ENCODE measurements at regions not wholly inside any gene's neighbourhood (a gene's known extent, or its start where the extent isn't known, plus 50 kb on each side); places are given as distances from the start of the nearest gene placed in this dataset.

DNA sequence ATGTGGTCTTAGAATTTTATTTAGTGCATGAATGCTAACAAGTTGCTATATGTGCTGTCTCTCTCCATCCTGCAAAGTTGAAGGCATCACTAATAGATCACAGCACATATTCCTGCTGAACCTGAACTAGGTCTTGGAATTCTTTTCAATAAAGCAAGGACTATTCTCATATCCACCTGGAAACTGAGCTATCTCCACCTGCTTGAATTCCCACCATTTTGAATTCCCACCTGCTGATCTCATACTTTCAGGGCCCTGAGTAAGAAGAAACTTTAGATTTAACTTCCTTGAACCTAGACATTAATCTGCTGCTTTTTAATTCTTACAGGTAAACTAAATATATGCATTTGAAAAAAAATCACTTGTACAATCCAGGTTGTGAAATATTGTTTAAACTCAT lies 445.3 kb upstream of the CCL2 start:
- TF ChIP-seq ZNF274 (IDR thresholded peaks at IDR 0.05; ENCODE audit: low read depth, low read length) (no peak), YY1 (IDR thresholded peaks at IDR 0.05; ENCODE audit: insufficient read depth, insufficient read length) (no peak), SUZ12 (IDR thresholded peaks at IDR 0.05; ENCODE audit: extremely low read depth, insufficient read depth, insufficient read length) (no peak)
- Histone ChIP-seq H3K4me1 (ENCODE audit: insufficient read depth, insufficient read length) (no peaks in the 10 kb centered on the region), H3K4me3 (ENCODE audit: insufficient read length, low read depth) (no peak overlapping the region), H3K27me3 (ENCODE audit: insufficient read depth, insufficient read length) (no peaks in the 10 kb centered on the region), H3K36me3 (ENCODE audit: insufficient read depth, insufficient read length, low read length) (no peaks in the 10 kb centered on the region), H3K9ac (ENCODE audit: insufficient read length, low read depth) (no peak overlapping the region), H3K9me3 (ENCODE audit: insufficient read depth, low read length) (no peaks in the 10 kb centered on the region)
- DNase-seq (ENCODE audit: low read depth, low spot score) = no peak

- no peaks in the 10 kb centered on the region for H3K9me3 ChIP-seq (ENCODE audit: insufficient read depth, low read length)
- H3K4me3 ChIP-seq (ENCODE audit: insufficient read length, low read depth) = no peak overlapping the region
- no peak for DNase-seq (ENCODE audit: low read depth, low spot score)
- H3K4me1 ChIP-seq (ENCODE audit: insufficient read depth, insufficient read length) = no peaks in the 10 kb centered on the region
- no peaks in the 10 kb centered on the region for H3K36me3 ChIP-seq (ENCODE audit: insufficient read depth, insufficient read length, low read length)
- H3K27me3 ChIP-seq (ENCODE audit: insufficient read depth, insufficient read length) = no peaks in the 10 kb centered on the region
- no peak for TF ChIP-seq YY1 (IDR thresholded peaks at IDR 0.05; ENCODE audit: insufficient read depth, insufficient read length)
- TF ChIP-seq SUZ12 (IDR thresholded peaks at IDR 0.05; ENCODE audit: extremely low read depth, insufficient read depth, insufficient read length) = no peak
- no peak for TF ChIP-seq ZNF274 (IDR thresholded peaks at IDR 0.05; ENCODE audit: low read depth, low read length)
- no peak overlapping the region for H3K9ac ChIP-seq (ENCODE audit: insufficient read length, low read depth)
These were observed 443.9 kb upstream of the CCL2 start for GRCh38 chr17:33811004-33811760.

DNA sequence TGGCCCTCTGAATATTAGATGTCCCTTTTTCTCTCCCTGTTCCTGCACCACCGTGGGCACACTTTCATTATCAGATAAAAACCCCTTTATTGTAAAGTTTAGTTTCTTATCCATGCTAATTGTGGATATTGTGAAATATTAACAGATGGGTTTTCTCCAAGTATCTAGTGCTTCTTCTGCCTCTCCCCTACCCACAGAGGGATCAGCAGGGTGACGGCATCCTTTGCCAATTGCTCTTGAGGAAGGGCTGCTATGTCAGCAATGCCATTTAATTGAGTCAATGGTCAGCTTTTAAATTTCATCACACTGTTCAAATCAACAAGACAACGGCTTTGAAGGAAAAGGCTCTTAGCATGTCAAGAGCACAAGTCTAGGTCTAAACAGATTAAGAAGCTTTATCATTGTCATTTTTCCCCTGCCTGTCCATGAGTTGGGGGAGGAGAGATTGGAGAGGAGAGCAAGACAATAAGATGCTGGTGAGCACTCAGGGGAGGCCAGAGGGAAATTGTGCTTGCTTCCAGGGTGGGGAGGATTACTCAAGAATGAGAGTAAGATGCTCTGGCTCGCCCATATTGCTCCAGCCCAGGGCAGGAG lies 443.0 kb upstream of the CCL2 start:
- H3K27me3 ChIP-seq (ENCODE audit: insufficient read depth, insufficient read length) = no peaks in the 10 kb centered on the region
- no peak for TF ChIP-seq YY1 (IDR thresholded peaks at IDR 0.05; ENCODE audit: insufficient read depth, insufficient read length)
- no peak for TF ChIP-seq SUZ12 (IDR thresholded peaks at IDR 0.05; ENCODE audit: extremely low read depth, insufficient read depth, insufficient read length)
- TF ChIP-seq ZNF274 (IDR thresholded peaks at IDR 0.05; ENCODE audit: low read depth, low read length) = no peak
- H3K4me3 ChIP-seq (ENCODE audit: insufficient read length, low read depth) = no peak overlapping the region
- H3K9me3 ChIP-seq (ENCODE audit: insufficient read depth, low read length) = no peaks in the 10 kb centered on the region
- no peaks in the 10 kb centered on the region for H3K36me3 ChIP-seq (ENCODE audit: insufficient read depth, insufficient read length, low read length)
- no peak overlapping the region for H3K9ac ChIP-seq (ENCODE audit: insufficient read length, low read depth)
- DNase-seq (ENCODE audit: low read depth, low spot score) = no peak
- peaks cover 3% of the 10 kb centered on the region for H3K4me1 ChIP-seq (ENCODE audit: insufficient read depth, insufficient read length)

GRCh38 chr17:33814852-33815251 lies 440.2 kb upstream of the CCL2 start:
- no peak overlapping the region for H3K4me3 ChIP-seq (ENCODE audit: insufficient read length, low read depth)
- H3K4me1 ChIP-seq (ENCODE audit: insufficient read depth, insufficient read length) = peaks cover 5% of the 10 kb centered on the region
- no peak for DNase-seq (ENCODE audit: low read depth, low spot score)
- H3K27me3 ChIP-seq (ENCODE audit: insufficient read depth, insufficient read length) = no peaks in the 10 kb centered on the region
- no peaks in the 10 kb centered on the region for H3K36me3 ChIP-seq (ENCODE audit: insufficient read depth, insufficient read length, low read length)
- TF ChIP-seq SUZ12 (IDR thresholded peaks at IDR 0.05; ENCODE audit: extremely low read depth, insufficient read depth, insufficient read length) (no peak), YY1 (IDR thresholded peaks at IDR 0.05; ENCODE audit: insufficient read depth, insufficient read length) (no peak), ZNF274 (IDR thresholded peaks at IDR 0.05; ENCODE audit: low read depth, low read length) (no peak)
- H3K9me3 ChIP-seq (ENCODE audit: insufficient read depth, low read length) = no peaks in the 10 kb centered on the region
- H3K9ac ChIP-seq (ENCODE audit: insufficient read length, low read depth) = no peak overlapping the region

GRCh38 chr17:33816036-33816435 lies 439.0 kb upstream of the CCL2 start:
- Histone ChIP-seq H3K36me3 (ENCODE audit: insufficient read depth, insufficient read length, low read length) (no peaks in the 10 kb centered on the region), H3K9ac (ENCODE audit: insufficient read length, low read depth) (no peak overlapping the region), H3K4me1 (ENCODE audit: insufficient read depth, insufficient read length) (peaks cover 5% of the 10 kb centered on the region), H3K9me3 (ENCODE audit: insufficient read depth, low read length) (no peaks in the 10 kb centered on the region), H3K4me3 (ENCODE audit: insufficient read length, low read depth) (no peak overlapping the region), H3K27me3 (ENCODE audit: insufficient read depth, insufficient read length) (no peaks in the 10 kb centered on the region)
- TF ChIP-seq YY1 (IDR thresholded peaks at IDR 0.05; ENCODE audit: insufficient read depth, insufficient read length) = no peak
- DNase-seq (ENCODE audit: low read depth, low spot score) = no peak

DNA sequence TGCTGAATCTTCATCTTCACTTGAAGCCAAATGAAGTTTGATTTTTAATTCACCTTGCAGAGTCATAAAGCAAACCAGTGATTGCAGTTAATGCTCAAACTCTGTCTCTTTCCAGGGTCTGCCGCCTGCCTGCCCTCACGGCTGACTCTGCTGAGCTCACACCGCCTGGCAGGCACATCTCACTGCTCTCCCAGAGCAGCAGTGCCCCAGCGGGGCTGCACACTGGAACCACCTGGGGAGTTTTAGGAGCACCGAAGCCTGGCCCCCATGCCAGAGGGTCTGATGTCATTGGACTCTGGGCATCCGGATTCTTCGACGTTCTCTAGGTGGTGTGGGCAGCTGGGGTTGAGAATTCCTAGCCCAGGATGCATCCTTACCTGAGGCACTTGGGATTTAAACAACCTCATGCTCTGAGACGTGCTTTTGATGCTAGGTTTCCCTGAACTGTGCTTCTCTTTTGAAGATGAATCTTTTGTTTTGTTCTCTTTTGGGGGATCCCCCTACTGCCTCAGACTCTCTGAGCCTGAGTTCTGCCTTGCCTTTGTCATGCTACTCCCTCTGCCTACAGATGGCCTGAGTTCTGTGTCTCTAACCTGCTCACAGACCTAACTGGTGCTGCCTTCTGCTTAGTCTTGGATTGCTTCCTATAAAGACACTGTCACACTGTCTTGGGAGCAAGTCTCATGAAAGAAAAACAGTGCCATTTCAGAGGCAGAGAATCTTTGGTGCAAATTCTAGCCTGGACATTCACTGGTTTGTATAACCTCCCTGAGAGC lies 438.1 kb upstream of the CCL2 start:
- Histone ChIP-seq H3K4me1 (ENCODE audit: insufficient read depth, insufficient read length) (peaks cover 5% of the 10 kb centered on the region), H3K9me3 (ENCODE audit: insufficient read depth, low read length) (no peaks in the 10 kb centered on the region), H3K27me3 (ENCODE audit: insufficient read depth, insufficient read length) (no peaks in the 10 kb centered on the region), H3K9ac (ENCODE audit: insufficient read length, low read depth) (no peak overlapping the region), H3K36me3 (ENCODE audit: insufficient read depth, insufficient read length, low read length) (no peaks in the 10 kb centered on the region), H3K4me3 (ENCODE audit: insufficient read length, low read depth) (no peak overlapping the region)
- no peak for DNase-seq (ENCODE audit: low read depth, low spot score)
- no peak for TF ChIP-seq SUZ12 (IDR thresholded peaks at IDR 0.05; ENCODE audit: extremely low read depth, insufficient read depth, insufficient read length)
- TF ChIP-seq ZNF274 (IDR thresholded peaks at IDR 0.05; ENCODE audit: low read depth, low read length) = no peak
- no peak for TF ChIP-seq YY1 (IDR thresholded peaks at IDR 0.05; ENCODE audit: insufficient read depth, insufficient read length)

GRCh38 chr17:33819539-33819938 lies 435.5 kb upstream of the CCL2 start:
- Histone ChIP-seq H3K4me1 (ENCODE audit: insufficient read depth, insufficient read length) (peaks cover 5% of the 10 kb centered on the region), H3K27me3 (ENCODE audit: insufficient read depth, insufficient read length) (no peaks in the 10 kb centered on the region), H3K4me3 (ENCODE audit: insufficient read length, low read depth) (no peak overlapping the region), H3K9me3 (ENCODE audit: insufficient read depth, low read length) (no peaks in the 10 kb centered on the region), H3K9ac (ENCODE audit: insufficient read length, low read depth) (no peak overlapping the region), H3K36me3 (ENCODE audit: insufficient read depth, insufficient read length, low read length) (no peaks in the 10 kb centered on the region)
- DNase-seq (ENCODE audit: low read depth, low spot score) = no peak
- TF ChIP-seq ZNF274 (IDR thresholded peaks at IDR 0.05; ENCODE audit: low read depth, low read length) (no peak), SUZ12 (IDR thresholded peaks at IDR 0.05; ENCODE audit: extremely low read depth, insufficient read depth, insufficient read length) (no peak), YY1 (IDR thresholded peaks at IDR 0.05; ENCODE audit: insufficient read depth, insufficient read length) (no peak)
